Skeletal muscle cell (primary cell): ENCODE measurements at regions not wholly inside any gene's neighbourhood (a gene's known extent, or its start where the extent isn't known, plus 50 kb on each side); places are given as distances from the start of the nearest gene placed in this dataset.
"Not testable (repeated sequence)": the region's sequence is repeated elsewhere in the genome, so short reads cannot be mapped to it uniquely, and the experiment has no call there.

Source experiments
- DNase-seq: peaks from one replicate; pipeline ENCODE4 v3.0.0-alpha.2; 2010; ENCODE audit warnings: low read depth
- H3K4me3 ChIP-seq: 2 replicates; pipeline ENCODE4 v1.5.1; 2011; ENCODE audit warnings: low read depth, mild to moderate bottlenecking, control low read depth, low read length, moderate library complexity

DNA sequence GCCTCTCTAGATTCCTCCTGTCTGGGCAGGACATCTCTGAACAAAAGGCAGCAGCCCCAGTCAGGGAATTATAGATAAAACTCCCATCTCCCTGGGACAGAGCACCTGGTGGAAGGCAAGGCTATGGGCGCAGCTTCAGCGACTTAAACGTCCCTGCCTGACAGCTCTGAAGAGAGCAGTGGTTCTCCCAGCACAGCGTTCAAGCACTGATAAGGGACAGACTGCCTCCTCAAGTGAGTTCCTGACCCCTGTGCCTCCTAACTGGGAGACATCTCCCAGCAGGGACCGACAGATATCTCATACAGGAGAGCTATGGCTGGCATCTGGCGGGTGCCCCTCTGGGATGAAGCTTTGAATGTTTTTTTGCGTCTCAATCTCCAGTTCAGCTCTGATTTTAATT is 262.2 kb downstream of the PARM1 start:
- DNase-seq: no peak

DNA sequence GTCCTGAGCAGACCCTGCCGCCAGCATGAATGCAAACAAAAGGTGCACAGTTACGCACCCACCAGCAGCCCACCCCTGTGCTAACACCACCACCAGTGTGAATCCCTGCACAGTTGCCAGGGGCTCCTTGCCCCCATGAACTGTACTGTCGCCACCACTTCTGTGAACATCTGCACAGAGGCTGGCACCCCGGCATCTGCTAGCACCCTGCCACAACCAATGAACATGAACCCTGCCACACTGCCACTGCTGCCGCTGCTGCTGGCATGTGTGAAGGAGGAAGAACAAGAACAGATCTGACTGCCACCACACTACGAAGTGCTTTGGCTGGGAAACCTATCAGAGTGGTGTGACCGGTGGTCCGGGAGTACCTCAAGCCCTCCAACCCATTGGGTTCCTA is 261.3 kb downstream of the PARM1 start:
- DNase-seq: no peak
- no peak overlapping the region for H3K4me3 ChIP-seq

More for the DNA sequence above, 262.2 kb downstream of the PARM1 start:
- no peak overlapping the region for H3K4me3 ChIP-seq

DNA sequence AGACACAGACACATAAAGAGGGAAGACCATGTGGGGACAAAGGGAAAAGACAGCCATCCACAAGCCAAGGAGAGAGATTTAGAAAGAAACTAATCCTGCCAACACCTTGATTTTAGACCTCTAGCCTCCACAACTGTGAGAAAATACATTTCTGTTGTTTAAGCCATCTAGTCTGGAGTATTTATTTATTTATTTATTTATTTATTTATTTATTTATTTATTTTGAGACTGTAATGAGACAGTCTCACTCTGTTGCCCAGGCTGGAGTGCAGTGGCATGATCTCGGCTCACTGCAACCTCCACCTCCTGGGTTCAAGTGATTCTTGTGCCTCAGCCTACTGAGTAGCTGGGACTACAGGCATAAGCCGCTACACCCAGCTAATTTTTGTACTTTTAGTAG is 259.3 kb downstream of the PARM1 start:
- not testable (repeated sequence) for DNase-seq, H3K4me3 ChIP-seq

DNA sequence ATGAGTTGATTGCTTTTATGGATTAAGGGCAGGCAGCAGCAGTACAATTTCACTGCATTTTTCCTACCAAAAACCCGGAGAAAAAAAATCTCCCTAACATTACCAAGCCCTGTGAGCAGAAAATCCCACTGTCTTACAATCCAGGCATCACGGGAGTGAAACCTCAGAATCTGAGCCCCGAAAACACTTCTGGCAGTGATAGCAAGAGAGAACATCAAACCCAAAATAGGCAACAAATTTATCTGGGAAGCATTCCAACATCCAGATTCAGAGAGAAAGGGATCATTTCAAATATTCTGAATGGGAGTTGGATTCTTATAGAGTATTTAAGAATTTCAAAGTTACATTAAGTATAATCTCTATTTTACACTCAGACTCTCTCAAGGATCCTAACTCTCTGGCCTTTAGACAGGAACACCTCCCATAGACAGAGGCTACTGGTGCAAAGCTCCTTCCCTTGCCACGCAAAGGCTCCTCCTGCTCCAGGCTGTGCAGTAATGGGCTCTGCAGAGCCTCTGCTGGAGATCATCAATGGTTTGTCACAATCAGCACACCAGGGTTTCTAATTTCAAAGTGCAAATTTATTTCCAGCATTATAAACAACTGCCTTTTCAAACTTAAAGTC is 256.9 kb downstream of the PARM1 start:
- no peak for DNase-seq
- no peak overlapping the region for H3K4me3 ChIP-seq

DNA sequence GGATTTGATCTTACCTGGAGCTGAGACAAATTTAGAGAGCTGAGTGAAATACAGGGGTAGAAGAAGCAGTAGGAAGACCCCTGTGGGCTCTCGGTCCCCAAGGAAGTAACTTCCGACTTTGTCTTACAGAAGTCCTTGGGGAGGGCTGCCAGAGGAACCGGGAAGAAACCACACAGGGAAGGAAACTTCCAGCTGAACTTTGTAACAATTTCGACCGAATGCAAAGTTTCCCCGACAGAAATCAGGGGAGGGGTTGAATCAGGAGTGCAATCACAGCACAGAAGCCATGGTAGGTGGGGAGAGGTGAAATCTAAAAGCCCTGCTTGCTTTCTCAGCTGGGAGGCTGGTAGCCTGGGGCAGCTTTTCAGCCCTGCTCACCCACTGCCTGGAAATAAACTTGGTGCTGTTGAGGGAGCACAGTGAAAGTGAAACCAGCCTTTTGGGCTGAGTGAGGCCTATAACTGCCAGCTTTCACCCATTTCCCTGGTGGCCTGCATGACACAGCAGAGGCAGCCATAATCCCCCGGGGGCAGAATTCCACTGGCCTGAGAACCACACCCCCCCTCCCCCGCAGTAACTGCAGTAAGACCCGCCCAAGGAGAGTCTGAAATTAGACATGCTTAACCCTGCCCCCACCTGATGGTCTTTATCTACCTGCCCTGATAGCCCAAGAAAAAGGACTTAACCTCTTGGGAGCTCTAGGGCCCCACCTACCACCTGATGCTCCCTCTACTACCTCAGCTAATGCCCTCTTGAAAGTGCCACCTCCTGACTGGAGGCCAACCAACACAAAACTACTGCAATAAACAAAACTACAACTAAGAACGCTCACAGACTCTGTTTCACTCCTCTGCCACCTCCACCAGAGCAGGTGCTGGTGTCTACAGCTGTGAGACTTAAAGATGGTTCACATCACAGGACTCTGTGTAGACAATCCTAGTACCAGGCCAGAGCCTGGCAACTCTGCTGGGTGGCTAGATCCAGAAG is 248.2 kb downstream of the PARM1 start:
- no peak overlapping the region for H3K4me3 ChIP-seq
- DNase-seq: no peak

DNA sequence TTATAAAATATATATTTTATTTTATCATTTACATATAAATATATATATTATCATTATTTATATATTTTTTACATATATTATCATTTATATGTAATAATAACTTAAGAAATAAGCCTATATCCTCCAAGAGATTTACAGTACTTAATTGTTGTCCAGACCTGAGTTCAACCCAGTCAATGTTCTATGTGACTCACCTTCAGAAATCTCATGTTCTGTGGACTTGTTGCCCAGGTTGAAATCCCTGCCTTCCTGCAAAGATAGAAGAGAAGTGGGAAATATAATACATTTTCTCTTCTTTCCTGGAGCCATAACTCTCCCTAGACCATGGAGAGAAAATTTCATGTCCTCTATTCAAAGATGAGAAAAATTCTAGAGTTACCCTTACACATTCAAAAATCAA is 247.3 kb downstream of the PARM1 start:
- no peak for DNase-seq
- H3K4me3 ChIP-seq: no peak overlapping the region

DNA sequence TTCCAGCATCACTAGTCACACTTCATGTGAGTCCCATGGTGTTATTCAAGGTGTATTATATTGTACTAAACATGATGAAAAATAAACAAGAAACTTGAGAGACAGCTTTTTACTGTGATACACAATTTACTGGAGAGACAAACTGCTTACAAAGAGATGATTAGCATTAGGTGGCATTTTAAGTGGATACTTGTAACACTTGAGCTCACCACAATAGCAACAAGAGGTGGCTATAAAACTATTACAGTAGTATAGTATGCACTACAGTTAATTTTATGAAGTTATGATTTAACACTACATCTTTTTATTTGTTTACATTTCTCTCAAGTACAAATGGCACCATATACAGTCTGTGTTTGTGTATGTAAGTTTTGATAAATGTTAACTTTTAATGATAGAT is 246.6 kb downstream of the PARM1 start:
- no peak overlapping the region for H3K4me3 ChIP-seq
- no peak for DNase-seq

DNA sequence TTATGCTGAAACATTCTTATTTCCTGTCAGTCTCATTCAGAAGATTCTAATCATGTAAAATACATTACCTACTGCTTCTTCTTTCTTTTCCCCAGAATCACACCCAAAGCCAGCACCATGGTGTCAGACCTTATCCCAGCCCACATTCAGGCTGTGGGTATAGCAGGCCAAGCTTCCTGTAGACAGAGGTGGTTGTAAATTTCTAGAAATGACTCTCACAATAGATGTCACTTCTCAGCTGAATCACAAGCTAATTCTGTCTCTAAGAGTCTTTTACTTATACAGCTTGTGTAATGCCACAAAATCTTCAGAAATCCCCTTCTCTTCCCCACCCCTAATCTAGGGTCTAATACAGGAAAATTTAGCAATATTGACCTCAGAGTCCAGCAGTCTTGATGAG is 239.6 kb downstream of the PARM1 start:
- DNase-seq: no peak
- no peak overlapping the region for H3K4me3 ChIP-seq

DNA sequence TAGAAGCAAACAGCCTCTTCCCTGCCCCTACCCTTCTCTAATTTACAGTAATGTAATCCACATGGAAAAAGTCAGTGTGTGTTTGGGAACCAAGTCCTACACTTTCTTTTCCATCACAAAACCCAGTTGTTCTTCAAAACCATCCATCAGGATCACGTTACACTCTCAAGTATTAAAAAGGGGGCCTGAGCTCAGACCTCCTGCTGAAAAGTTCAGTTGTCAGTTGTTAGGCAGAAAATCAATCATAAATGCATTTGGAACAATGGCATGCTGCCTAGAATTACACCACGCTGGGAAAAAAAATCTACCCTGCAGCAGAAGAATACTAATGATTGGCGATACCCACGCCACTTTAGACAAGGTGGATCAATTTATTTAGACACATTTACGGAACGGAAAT is 236.5 kb downstream of the PARM1 start:
- no peak for DNase-seq
- H3K4me3 ChIP-seq: no peak overlapping the region

DNA sequence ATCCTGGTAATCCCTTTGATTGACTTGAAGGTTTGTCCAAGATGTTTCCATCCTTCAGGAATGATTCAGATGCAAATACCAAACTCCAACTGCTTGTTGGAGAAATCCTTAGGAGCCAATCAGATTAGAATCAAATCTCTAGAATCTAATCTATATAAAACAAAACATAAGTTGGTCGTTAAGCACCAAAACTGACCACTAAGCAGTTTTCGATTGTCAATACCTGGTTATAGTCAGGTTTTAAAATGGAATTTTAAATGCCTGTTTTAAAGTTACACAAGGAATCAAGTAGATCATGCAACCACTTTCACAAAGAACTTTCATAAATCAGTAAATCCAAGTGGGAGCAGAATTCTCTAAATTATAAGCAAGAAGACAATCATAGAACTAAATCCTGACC is 236.1 kb downstream of the PARM1 start:
- no peak for DNase-seq
- H3K4me3 ChIP-seq: no peak overlapping the region

DNA sequence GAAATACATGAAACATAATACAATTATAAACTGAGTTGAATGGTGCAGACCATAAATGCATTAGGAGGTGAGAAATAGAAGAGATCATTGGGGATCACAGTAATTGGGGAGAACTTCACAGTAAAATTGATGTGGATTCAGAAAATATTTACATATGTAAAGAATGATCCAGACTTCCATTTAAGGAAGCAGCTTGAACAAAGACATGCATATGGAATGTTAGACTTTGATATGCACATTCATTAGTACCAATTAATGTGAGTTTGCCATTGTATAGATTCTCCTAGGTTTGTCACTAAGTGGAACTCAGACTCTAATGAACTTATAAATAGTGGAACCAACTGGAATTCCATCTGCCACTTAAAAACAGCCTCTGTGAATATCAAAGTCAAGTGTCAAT is 235.6 kb downstream of the PARM1 start:
- no peak overlapping the region for H3K4me3 ChIP-seq
- DNase-seq: no peak

DNA sequence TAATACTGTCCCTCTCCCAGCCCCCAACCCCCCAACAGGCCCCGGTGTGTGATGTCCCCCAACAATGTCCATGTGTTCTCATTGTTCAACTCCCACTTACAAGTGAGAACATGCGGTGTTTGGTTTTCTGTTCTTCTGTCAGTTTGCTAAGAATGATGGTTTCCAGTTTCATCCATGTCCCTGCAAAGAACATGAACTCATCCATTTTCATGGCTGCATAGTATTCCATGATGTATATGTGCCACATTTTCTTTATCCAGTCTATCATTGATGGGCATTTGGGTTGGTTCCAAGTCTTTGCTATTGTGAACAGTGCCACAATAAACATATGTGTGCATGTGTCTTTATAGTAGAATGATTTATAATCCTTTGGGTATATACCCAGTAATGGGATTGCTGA is 232.2 kb downstream of the PARM1 start:
- DNase-seq, H3K4me3 ChIP-seq: not testable (repeated sequence)

DNA sequence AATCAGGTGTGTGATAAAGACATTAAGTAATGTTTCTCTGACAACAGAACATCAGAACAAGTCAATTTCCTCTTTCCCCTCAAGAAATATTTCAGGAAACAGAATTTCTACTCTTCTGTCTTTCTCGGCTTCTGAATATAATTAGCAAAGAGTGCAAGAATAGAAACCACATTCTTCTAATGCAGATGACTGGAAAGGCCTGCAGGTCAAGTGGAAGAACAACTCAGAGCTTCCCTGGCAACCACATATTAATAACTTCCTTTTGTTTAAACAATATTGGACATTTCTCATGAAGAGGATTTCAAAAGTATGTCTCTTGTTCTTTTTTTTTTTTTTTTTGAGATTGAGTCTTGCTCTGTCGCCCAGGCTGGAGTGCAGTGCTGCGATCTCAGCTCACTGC is 225.5 kb downstream of the PARM1 start:
- no peak for DNase-seq
- H3K4me3 ChIP-seq: no peak overlapping the region

DNA sequence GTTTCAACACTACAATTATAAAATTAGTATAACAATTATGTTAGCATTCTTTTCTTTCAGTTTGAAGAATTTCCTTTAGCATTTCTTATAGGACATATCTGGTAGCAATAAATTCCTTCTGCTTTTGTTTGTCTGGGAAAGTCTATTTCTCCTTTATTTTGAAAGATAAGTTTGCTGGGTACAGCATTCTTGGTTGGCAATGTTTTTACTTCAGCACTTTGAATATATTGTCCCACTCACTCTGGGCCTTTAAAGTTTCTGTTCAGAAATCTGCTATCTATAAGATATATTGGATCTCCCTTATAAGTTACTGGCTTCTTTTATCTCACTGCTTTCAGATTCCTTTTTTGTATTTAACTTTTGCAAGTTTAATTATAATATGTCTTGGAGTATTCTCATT is 222.1 kb downstream of the PARM1 start:
- DNase-seq: no peak
- H3K4me3 ChIP-seq: no peak overlapping the region

DNA sequence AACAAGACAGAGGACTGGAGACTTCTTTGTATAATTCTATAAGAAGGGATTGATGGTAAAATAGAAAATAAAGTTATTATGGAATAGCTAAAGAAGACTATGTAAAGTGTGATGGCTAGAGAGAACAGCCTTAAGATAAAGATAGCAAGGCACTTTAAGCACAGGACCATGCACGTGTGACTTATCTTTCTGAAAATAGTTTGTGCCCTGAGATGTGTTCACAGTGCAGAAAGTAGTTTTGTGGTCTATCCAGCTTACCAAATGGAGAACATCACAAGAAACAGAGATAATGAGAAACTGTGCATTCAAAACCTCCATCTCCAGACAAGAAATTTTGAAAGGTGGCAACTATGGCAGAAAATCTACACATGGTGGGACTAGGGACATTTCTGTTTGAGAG is 213.3 kb downstream of the PARM1 start:
- DNase-seq: no peak
- no peak overlapping the region for H3K4me3 ChIP-seq

DNA sequence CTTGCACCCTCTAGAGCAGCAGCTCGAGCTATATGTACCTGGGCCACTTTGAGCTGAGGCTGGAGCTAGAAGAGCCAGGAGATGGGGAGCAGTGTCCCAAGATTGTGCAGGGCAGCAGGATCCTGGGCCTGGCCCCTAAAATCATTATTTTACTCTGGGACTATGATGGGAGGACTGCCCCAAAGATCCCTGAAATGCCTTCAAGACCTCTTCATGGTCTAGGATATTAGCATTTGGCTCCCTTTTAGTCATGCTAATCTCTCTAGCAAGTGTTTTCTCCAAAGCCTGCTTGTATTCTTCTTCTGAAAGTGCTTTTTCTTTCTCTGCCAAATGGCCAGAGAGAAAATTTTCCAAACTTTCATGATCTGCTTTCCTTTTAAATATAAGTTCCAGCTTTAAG is 211.6 kb downstream of the PARM1 start:
- no peak overlapping the region for H3K4me3 ChIP-seq
- DNase-seq: no peak

DNA sequence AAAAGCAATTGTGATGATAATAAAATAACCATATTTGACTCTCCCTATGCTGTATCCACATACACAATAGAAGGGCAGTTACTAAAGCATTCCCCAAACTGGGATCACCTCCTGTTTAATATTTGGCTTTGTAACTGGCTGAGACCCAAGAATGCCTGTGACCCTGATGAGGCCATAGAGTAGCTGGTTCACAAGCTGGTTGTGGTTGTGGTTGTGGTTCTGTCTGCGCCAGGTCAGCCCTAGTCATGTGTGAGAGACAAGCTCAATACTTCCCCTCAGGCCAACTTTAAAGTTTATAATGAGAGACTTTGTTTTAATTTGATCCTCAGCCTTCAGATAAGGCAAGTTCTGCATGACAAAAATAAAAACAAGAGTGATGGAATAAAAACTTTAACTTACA is 209.9 kb downstream of the PARM1 start:
- H3K4me3 ChIP-seq: no peak overlapping the region
- DNase-seq: no peak

DNA sequence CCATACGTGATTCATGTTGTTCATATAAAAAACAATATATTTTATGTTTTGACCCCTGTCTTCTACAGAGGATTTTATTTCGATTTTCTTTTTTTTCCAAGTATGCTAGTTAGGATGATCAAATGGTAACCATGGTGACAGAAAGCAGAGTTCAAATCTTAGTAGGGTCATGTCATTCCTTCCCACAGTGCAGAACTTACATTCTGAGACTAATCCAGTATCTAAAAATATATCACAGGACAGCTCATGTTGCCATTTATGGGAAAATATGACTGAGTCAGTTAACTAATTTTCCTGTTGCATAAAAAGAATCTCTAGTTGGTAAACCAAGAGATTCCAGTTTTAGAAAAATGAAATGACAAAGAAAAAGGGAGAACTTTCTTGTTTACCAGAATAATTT is 209.5 kb downstream of the PARM1 start:
- no peak overlapping the region for H3K4me3 ChIP-seq
- no peak for DNase-seq

DNA sequence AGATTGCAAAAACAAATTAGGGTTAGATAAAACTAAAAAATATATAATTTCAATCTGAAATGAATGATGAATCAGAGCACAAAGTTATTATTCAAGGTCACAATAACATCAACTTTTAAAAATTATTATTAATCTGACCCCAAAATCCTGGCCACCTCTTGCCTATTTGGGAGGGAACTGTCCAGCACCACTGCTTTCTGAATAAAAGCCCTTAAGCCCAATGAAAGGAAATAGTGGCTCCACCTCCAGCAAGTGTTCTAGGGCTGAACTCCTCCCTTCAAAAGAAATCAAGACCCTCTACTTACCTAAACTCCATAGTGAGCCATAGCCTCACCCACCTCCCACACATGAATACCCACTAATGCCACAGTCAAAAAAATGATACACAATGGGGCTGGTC is 208.2 kb downstream of the PARM1 start:
- no peak for DNase-seq
- no peak overlapping the region for H3K4me3 ChIP-seq

DNA sequence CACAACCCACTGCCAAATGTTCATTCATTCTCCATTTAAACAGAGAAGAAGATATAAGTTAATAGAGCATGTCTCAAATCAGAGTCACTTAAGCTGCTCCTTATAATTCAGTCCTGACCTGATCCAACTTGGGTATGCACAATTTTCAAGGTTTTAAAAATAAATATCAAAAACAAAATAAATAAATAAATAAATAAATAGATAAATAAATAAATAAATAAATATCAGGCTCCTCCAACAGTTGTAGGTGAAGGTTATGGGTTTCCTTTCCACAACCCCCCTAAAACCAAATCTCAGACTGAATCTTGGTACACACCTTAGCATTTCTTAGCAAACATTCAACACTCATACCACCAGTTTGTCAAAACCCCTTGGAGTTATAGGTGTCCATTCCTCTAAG is 204.4 kb downstream of the PARM1 start:
- no peak overlapping the region for H3K4me3 ChIP-seq
- DNase-seq: no peak
